H9 (cell line): ENCODE measurements at regions not wholly inside any gene's neighbourhood (a gene's known extent, or its start where the extent isn't known, plus 50 kb on each side); places are given as distances from the start of the nearest gene placed in this dataset.

Source experiments
- DNase-seq: peaks from one replicate; pipeline ENCODE4 v3.0.0-alpha.2; 2017
- H2AFZ ChIP-seq: one replicate; pipeline ENCODE4 v1.6.1; 2013; ENCODE audit warnings: mild to moderate bottlenecking, low read length, control low read depth, moderate library complexity
- H2AK5ac ChIP-seq: 2 replicates; pipeline ENCODE4 v1.6.1; 2013; ENCODE audit warnings: low read length, control low read depth, mixed read lengths; ENCODE audit not compliant: insufficient read length
- H2BK120ac ChIP-seq: one replicate; pipeline ENCODE4 v1.6.1; 2013; ENCODE audit warnings: low read depth, mild to moderate bottlenecking, low read length, control low read depth, inconsistent platforms; ENCODE audit not compliant: poor library complexity, severe bottlenecking
- H2BK12ac ChIP-seq: 2 replicates; pipeline ENCODE4 v1.6.1; 2013; ENCODE audit warnings: low read length, control low read depth, mixed read lengths, low read depth; ENCODE audit not compliant: insufficient read length
- H2BK15ac ChIP-seq: 2 replicates; pipeline ENCODE4 v1.6.1; 2013; ENCODE audit warnings: low read depth, low read length, control low read depth
- H2BK20ac ChIP-seq: one replicate; pipeline ENCODE4 v1.6.1; 2013; ENCODE audit warnings: low read depth, mild to moderate bottlenecking, low read length, control low read depth, inconsistent platforms; ENCODE audit not compliant: poor library complexity, severe bottlenecking
- H2BK5ac ChIP-seq: 2 replicates; pipeline ENCODE4 v1.6.1; 2013; ENCODE audit warnings: low read length, control low read depth, mixed read lengths; ENCODE audit not compliant: insufficient read length
- H3K14ac ChIP-seq: 2 replicates; pipeline ENCODE4 v1.6.1; 2013; ENCODE audit warnings: low read length, control low read depth; ENCODE audit not compliant: insufficient read depth
- H3K18ac ChIP-seq: 2 replicates; pipeline ENCODE4 v1.6.1; 2013; ENCODE audit warnings: low read depth, mild to moderate bottlenecking, mixed read lengths, low read length, control low read depth; ENCODE audit not compliant: insufficient read length
- H3K23ac ChIP-seq: 2 replicates; pipeline ENCODE4 v1.6.1; 2013; ENCODE audit warnings: low read length, control low read depth, mixed read lengths, low read depth; ENCODE audit not compliant: insufficient read length
- H3K23me2 ChIP-seq: 2 replicates; pipeline ENCODE4 v1.6.1; 2013; ENCODE audit warnings: low read depth, mild to moderate bottlenecking, mixed read lengths, low read length, control low read depth; ENCODE audit not compliant: insufficient read length, poor library complexity, severe bottlenecking
- H3K27ac ChIP-seq: 2 replicates; pipeline ENCODE4 v1.5.1; 2013; ENCODE audit warnings: low read length, control low read depth, mixed read lengths, low read depth; ENCODE audit not compliant: insufficient read length
- H3K27me3 ChIP-seq: 2 replicates; pipeline ENCODE4 v1.6.1; 2013; ENCODE audit warnings: low read length, control low read depth, inconsistent platforms; ENCODE audit not compliant: insufficient read depth
- H3K4ac ChIP-seq: 2 replicates; pipeline ENCODE4 v1.6.1; 2013; ENCODE audit warnings: low read depth, mild to moderate bottlenecking, control low read depth, inconsistent platforms, low read length, moderate library complexity
- H3K4me1 ChIP-seq: 2 replicates; pipeline ENCODE4 v1.6.1; 2013; ENCODE audit warnings: low read length, control low read depth, inconsistent platforms; ENCODE audit not compliant: insufficient read depth
- H3K4me2 ChIP-seq: 2 replicates; pipeline ENCODE4 v1.6.1; 2013; ENCODE audit warnings: low read length, control low read depth, mixed read lengths; ENCODE audit not compliant: insufficient read length, insufficient read depth
- H3K56ac ChIP-seq: 2 replicates; pipeline ENCODE4 v1.6.1; 2013; ENCODE audit warnings: low read depth, mild to moderate bottlenecking, mixed read lengths, low read length, control low read depth; ENCODE audit not compliant: insufficient read length
- H3K79me1 ChIP-seq: 2 replicates; pipeline ENCODE4 v1.6.1; 2013; ENCODE audit warnings: low read depth, mild to moderate bottlenecking, moderate library complexity, low read length, control low read depth, inconsistent platforms; ENCODE audit not compliant: insufficient read depth, poor library complexity, severe bottlenecking
- H3K79me2 ChIP-seq: 2 replicates; pipeline ENCODE4 v1.6.1; 2013; ENCODE audit warnings: low read length, control low read depth, inconsistent platforms; ENCODE audit not compliant: insufficient read depth
- H3K9ac ChIP-seq: 2 replicates; pipeline ENCODE4 v1.6.1; 2013; ENCODE audit warnings: low read length, control low read depth, mixed read lengths; ENCODE audit not compliant: insufficient read length; ENCODE audit errors: extremely low read depth
- H3K9me3 ChIP-seq: one replicate; pipeline ENCODE4 v1.6.1; 2013; ENCODE audit warnings: low read depth, low read length, inconsistent platforms; ENCODE audit not compliant: control insufficient read depth
- H3T11ph ChIP-seq: one replicate; pipeline ENCODE4 v1.6.1; 2013; ENCODE audit warnings: mild to moderate bottlenecking, low read length, control low read depth, inconsistent platforms
- H4K20me1 ChIP-seq: one replicate; pipeline ENCODE4 v1.6.1; 2013; ENCODE audit not compliant: control insufficient read depth, insufficient read length, insufficient read depth
- H4K5ac ChIP-seq: 2 replicates; pipeline ENCODE4 v1.6.1; 2013; ENCODE audit warnings: low read depth, mild to moderate bottlenecking, mixed read lengths, low read length, control low read depth; ENCODE audit not compliant: insufficient read length
- H4K8ac ChIP-seq: replicated peaks from 2 replicates; pipeline ENCODE4 v1.6.1; 2013; ENCODE audit warnings: low read length, control low read depth, mixed read lengths, low read depth; ENCODE audit not compliant: insufficient read length
- H4K91ac ChIP-seq: 2 replicates; pipeline ENCODE4 v1.6.1; 2013; ENCODE audit warnings: low read depth, mild to moderate bottlenecking, moderate library complexity, mixed read lengths, low read length, control low read depth; ENCODE audit not compliant: insufficient read length
- H3K27ac Mint-ChIP-seq, 3 experiments: 2 replicates in 2 of 3; 3 replicates in 1 of 3; pipeline ENCODE4 v1.8.0; 2020 to 2021; ENCODE audit warnings: mixed read lengths in 3 of 3, mild to moderate bottlenecking in 1 of 3, moderate library complexity in 1 of 3
- H3K27me3 Mint-ChIP-seq: 2 replicates; pipeline ENCODE4 v1.8.0; 2021; ENCODE audit warnings: low read depth, mild to moderate bottlenecking, moderate library complexity, mixed read lengths
- H3K36me3 Mint-ChIP-seq, 3 experiments: 2 replicates in 2 of 3; 3 replicates in 1 of 3; pipeline ENCODE4 v1.8.0; 2020 to 2021; ENCODE audit warnings: low read depth in 3 of 3, mixed read lengths in 3 of 3; ENCODE audit not compliant: insufficient read depth in 1 of 3
- H3K4me1 Mint-ChIP-seq, 2 experiments: 2 replicates each; pipeline ENCODE4 v1.8.0; 2020; ENCODE audit warnings: mixed read lengths in 2 of 2
- H3K4me3 Mint-ChIP-seq, 2 experiments: 2 replicates in 1 of 2; 3 replicates in 1 of 2; pipeline ENCODE4 v1.8.0; 2020 to 2021; ENCODE audit warnings: mild to moderate bottlenecking in 2 of 2, mixed read lengths in 2 of 2, moderate library complexity in 1 of 2
- H3K9me3 Mint-ChIP-seq, 2 experiments: 2 replicates in 1 of 2; 3 replicates in 1 of 2; pipeline ENCODE4 v1.8.0; 2020; ENCODE audit warnings: mild to moderate bottlenecking in 2 of 2, mixed read lengths in 2 of 2, moderate library complexity in 1 of 2
- WGBS: extraction: QIAGEN DNeasy Blood & Tissue Kit; methylation state at CpG from one replicate; pipeline ENCODE4 v1.1.7; 2013; ENCODE audit warnings: missing lambda C conversion rate, low lambda C conversion rate, mixed read lengths; ENCODE audit not compliant: insufficient read length; ENCODE audit errors: extremely low coverage; 5-methylcytosine and 5-hydroxymethylcytosine counted together
- TF ChIP-seq, protein P1 (sequence below): fragments of 200-600 bp; sonication (generic); conservative IDR thresholded peaks from 3 replicates; pipeline ENCODE4 v1.8.0; 2021; ENCODE audit warnings: antibody characterized with exemption, mild to moderate bottlenecking

DNA sequence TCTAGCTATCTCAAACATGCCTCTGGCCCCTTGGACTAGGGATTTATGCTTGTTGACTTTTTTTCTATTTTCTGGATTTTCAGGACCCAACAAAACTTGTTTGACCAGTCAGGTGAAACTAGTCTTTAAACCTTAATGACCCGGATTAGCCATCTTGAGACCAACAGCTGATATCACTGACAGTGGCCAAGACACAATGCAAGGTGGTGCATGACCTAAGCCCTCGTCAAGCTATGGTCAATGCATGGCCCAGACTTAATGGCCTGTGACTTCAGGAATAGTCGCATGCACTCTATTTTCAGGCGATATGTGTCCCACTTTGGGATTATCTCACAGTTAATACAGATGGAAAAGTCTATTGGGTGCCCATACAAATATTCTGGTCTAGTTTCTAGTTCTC lies 190.4 kb downstream of the ZBTB18 start:
- no peak for DNase-seq
- H3K4me3 Mint-ChIP-seq, result no peak overlapping the region
- peaks cover 4 to 5% of the 10 kb centered on the region in 2 experiments; a peak in 2 of 4 replicates for H3K4me1 Mint-ChIP-seq
- no peaks in the 10 kb centered on the region for H3K23me2 ChIP-seq
- no peak overlapping the region for H2BK12ac ChIP-seq
- H2BK5ac ChIP-seq, result no peak overlapping the region
- H3K4me2 ChIP-seq, result no peak overlapping the region
- no peak overlapping the region for H4K5ac ChIP-seq
- H4K20me1 ChIP-seq, result no peaks in the 10 kb centered on the region
- H3K23ac ChIP-seq, result no peak overlapping the region
- no peaks in the 10 kb centered on the region for H3K9me3 ChIP-seq
- H4K91ac ChIP-seq, result no peak overlapping the region
- no CpG with 5 or more reads among the region's 4 CpGs for WGBS
- no peaks in the 10 kb centered on the region for H3K36me3 Mint-ChIP-seq
- no peak overlapping the region for H3T11ph ChIP-seq
- no peaks in the 10 kb centered on the region for H3K79me2 ChIP-seq
- TF ChIP-seq, protein P1, sequence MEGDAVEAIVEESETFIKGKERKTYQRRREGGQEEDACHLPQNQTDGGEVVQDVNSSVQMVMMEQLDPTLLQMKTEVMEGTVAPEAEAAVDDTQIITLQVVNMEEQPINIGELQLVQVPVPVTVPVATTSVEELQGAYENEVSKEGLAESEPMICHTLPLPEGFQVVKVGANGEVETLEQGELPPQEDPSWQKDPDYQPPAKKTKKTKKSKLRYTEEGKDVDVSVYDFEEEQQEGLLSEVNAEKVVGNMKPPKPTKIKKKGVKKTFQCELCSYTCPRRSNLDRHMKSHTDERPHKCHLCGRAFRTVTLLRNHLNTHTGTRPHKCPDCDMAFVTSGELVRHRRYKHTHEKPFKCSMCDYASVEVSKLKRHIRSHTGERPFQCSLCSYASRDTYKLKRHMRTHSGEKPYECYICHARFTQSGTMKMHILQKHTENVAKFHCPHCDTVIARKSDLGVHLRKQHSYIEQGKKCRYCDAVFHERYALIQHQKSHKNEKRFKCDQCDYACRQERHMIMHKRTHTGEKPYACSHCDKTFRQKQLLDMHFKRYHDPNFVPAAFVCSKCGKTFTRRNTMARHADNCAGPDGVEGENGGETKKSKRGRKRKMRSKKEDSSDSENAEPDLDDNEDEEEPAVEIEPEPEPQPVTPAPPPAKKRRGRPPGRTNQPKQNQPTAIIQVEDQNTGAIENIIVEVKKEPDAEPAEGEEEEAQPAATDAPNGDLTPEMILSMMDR, result no peak
- no peak overlapping the region for H2AK5ac ChIP-seq
- H3K27ac Mint-ChIP-seq, result no peak overlapping the region
- H3K18ac ChIP-seq, result no peak overlapping the region
- no peak overlapping the region for H3K56ac ChIP-seq
- H2AFZ ChIP-seq, result no peak overlapping the region
- no peaks in the 10 kb centered on the region for H3K9me3 Mint-ChIP-seq
- H4K8ac ChIP-seq, result no peak overlapping the region
- no peak overlapping the region for H2BK20ac ChIP-seq
- no peak overlapping the region for H2BK15ac ChIP-seq
- H3K4ac ChIP-seq, result no peak overlapping the region
- no peaks in the 10 kb centered on the region for H3K79me1 ChIP-seq
- no peak overlapping the region for H3K27ac ChIP-seq
- H2BK120ac ChIP-seq, result no peak overlapping the region
- no peak overlapping the region for H3K9ac ChIP-seq
- H3K27me3 ChIP-seq, result no peaks in the 10 kb centered on the region
- H3K27me3 Mint-ChIP-seq, result no peaks in the 10 kb centered on the region
- no peak overlapping the region for H3K14ac ChIP-seq
- H3K4me1 ChIP-seq, result no peaks in the 10 kb centered on the region
